IPS-18c (cell line): ENCODE measurements at regions not wholly inside any gene's neighbourhood (a gene's known extent, or its start where the extent isn't known, plus 50 kb on each side); places are given as distances from the start of the nearest gene placed in this dataset.

ENCODE experiments used
- H3K4me3 ChIP-seq: 2 replicates; pipeline ENCODE4 v1.7.0; 2013; ENCODE audit warnings: low read depth, mild to moderate bottlenecking, low read length, moderate library complexity; ENCODE audit not compliant: insufficient read depth
- H3K9me3 ChIP-seq: one replicate; pipeline ENCODE4 v1.6.1; 2013; ENCODE audit warnings: mild to moderate bottlenecking, low read length, moderate library complexity; ENCODE audit not compliant: control insufficient read depth, insufficient read depth

GRCh38 chr10:58982470-58983239 lies 193.8 kb upstream of the PHYHIPL start:
- no peaks in the 10 kb centered on the region for H3K9me3 ChIP-seq
- no peak overlapping the region for H3K4me3 ChIP-seq

GRCh38 chr10:58985216-58985615 lies 191.2 kb upstream of the PHYHIPL start:
- no peak overlapping the region for H3K4me3 ChIP-seq
- no peaks in the 10 kb centered on the region for H3K9me3 ChIP-seq

- Histone ChIP-seq H3K4me3 (no peak overlapping the region), H3K9me3 (no peaks in the 10 kb centered on the region)
Measured at GRCh38 chr10:58989486-58990039, 186.9 kb upstream of the PHYHIPL start.

- H3K9me3 ChIP-seq, result no peaks in the 10 kb centered on the region
- no peak overlapping the region for H3K4me3 ChIP-seq
Measured at GRCh38 chr10:58990693-58991092, 185.8 kb upstream of the PHYHIPL start.

GRCh38 chr10:58991856-58992255 lies 184.6 kb upstream of the PHYHIPL start:
- Histone ChIP-seq H3K9me3 (no peaks in the 10 kb centered on the region), H3K4me3 (no peak overlapping the region)

GRCh38 chr10:58992830-58993460 lies 183.5 kb upstream of the PHYHIPL start:
- Histone ChIP-seq H3K9me3 (no peaks in the 10 kb centered on the region), H3K4me3 (no peak overlapping the region)

- Histone ChIP-seq H3K4me3 (no peak overlapping the region), H3K9me3 (no peaks in the 10 kb centered on the region)
Measured at GRCh38 chr10:58993480-58994221, 182.8 kb upstream of the PHYHIPL start.

- Histone ChIP-seq H3K9me3 (no peaks in the 10 kb centered on the region), H3K4me3 (no peak overlapping the region)
Measured at GRCh38 chr10:58994226-58995057, 182.0 kb upstream of the PHYHIPL start.

- no peak overlapping the region for H3K4me3 ChIP-seq
- no peaks in the 10 kb centered on the region for H3K9me3 ChIP-seq
Measured at GRCh38 chr10:58995058-58995596, 181.3 kb upstream of the PHYHIPL start.

GRCh38 chr10:58996063-58996462 lies 180.4 kb upstream of the PHYHIPL start:
- no peaks in the 10 kb centered on the region for H3K9me3 ChIP-seq
- no peak overlapping the region for H3K4me3 ChIP-seq

- no peak overlapping the region for H3K4me3 ChIP-seq
- no peaks in the 10 kb centered on the region for H3K9me3 ChIP-seq
Measured at GRCh38 chr10:58996866-58997265, 179.6 kb upstream of the PHYHIPL start.

- Histone ChIP-seq H3K9me3 (no peaks in the 10 kb centered on the region), H3K4me3 (no peak overlapping the region)
Measured at GRCh38 chr10:58998924-58999713, 177.3 kb upstream of the PHYHIPL start.

- Histone ChIP-seq H3K4me3 (no peak overlapping the region), H3K9me3 (no peaks in the 10 kb centered on the region)
Measured at GRCh38 chr10:59000162-59000825, 176.1 kb upstream of the PHYHIPL start.

- H3K4me3 ChIP-seq, result no peak overlapping the region
- H3K9me3 ChIP-seq, result no peaks in the 10 kb centered on the region
Measured at GRCh38 chr10:59002011-59002410, 174.4 kb upstream of the PHYHIPL start.

GRCh38 chr10:59003203-59003602 lies 173.2 kb upstream of the PHYHIPL start:
- Histone ChIP-seq H3K4me3 (no peak overlapping the region), H3K9me3 (no peaks in the 10 kb centered on the region)

GRCh38 chr10:59004392-59004791 lies 172.1 kb upstream of the PHYHIPL start:
- Histone ChIP-seq H3K4me3 (no peak overlapping the region), H3K9me3 (no peaks in the 10 kb centered on the region)
